Activated CD4-positive, alpha-beta T cell treated with anti-CD3 and anti-CD28 coated beads, Interleukin-2, amount 10 ng/mL, durations not matched to agents 24 days and 14 days (primary cell): ENCODE measurements at regions not wholly inside any gene's neighbourhood (a gene's known extent, or its start where the extent isn't known, plus 50 kb on each side); places are given as distances from the start of the nearest gene placed in this dataset.

Experiments used
- DNase-seq: peaks from one replicate; pipeline ENCODE4 v3.0.0; 2022
- H3K27ac Mint-ChIP-seq: one replicate; pipeline ENCODE4 v1.8.0; 2022; ENCODE audit warnings: mild to moderate bottlenecking, mixed read lengths
- H3K27me3 Mint-ChIP-seq: one replicate; pipeline ENCODE4 v1.8.0; 2022; ENCODE audit warnings: mixed read lengths
- H3K36me3 Mint-ChIP-seq: one replicate; pipeline ENCODE4 v1.8.0; 2022; ENCODE audit warnings: low read depth, mild to moderate bottlenecking, mixed read lengths
- H3K4me1 Mint-ChIP-seq: one replicate; pipeline ENCODE4 v1.8.0; 2021; ENCODE audit warnings: mixed read lengths
- H3K4me3 Mint-ChIP-seq: one replicate; pipeline ENCODE4 v1.8.0; 2022; ENCODE audit warnings: mild to moderate bottlenecking, moderate library complexity, mixed read lengths
- H3K9me3 Mint-ChIP-seq: one replicate; pipeline ENCODE4 v1.8.0; 2021; ENCODE audit warnings: mixed read lengths
- intact Hi-C: fragments of 100-400 bp; cut with micrococcal nuclease; formaldehyde crosslinking; loops from one replicate; pipeline ENCODE4 v1.15.1; 2023

DNA sequence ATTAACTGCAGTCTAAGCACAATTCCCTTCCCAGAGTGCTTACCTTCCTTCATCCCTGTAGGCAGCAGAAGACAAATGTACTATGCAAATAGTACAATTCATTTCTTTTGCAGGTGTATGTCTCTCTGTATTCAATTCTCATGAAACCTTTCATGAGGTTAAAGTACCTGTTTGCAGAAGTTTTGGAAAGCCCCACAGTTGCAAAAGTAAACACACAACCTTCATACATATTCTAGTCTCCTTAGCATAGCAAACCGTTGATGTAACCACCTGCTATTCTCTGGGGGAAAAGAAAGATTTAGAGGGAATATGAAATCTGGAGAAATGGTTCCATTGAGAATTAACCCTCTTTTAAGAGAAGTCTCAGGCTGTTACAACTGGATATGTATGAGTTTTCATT lies 200.3 kb upstream of the SUCLG2 start:
- Mint-ChIP-seq H3K9me3 (no peaks in the 10 kb centered on the region), H3K4me1 (no peaks in the 10 kb centered on the region), H3K36me3 (no peaks in the 10 kb centered on the region), H3K27me3 (no peaks in the 10 kb centered on the region), H3K27ac (no peak overlapping the region), H3K4me3 (no peak overlapping the region)
- no peak for DNase-seq
- intact Hi-C loops = no loop called here

DNA sequence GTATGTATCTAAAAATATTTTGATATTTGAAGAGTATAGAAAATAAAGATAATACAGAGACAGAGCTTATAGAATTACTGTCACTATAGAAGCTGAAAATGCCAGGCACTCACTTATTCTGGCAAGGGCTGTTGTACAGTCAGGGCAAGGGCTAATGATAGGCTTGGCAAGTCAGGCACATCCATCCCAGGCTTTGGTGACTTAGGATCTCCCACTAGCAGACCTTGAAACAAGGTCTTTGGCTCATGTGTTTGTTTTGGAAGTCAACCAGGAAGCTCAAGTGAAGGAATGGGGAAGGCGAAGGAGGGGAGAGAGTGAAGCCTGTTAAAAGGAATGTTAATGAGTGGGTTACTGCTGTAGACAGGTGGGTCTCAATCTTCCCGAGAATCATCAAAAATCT lies 199.1 kb upstream of the SUCLG2 start:
- intact Hi-C loops = no loop called here
- no peak for DNase-seq
- Mint-ChIP-seq H3K9me3 (no peaks in the 10 kb centered on the region), H3K27ac (no peak overlapping the region), H3K27me3 (no peaks in the 10 kb centered on the region), H3K36me3 (no peaks in the 10 kb centered on the region), H3K4me1 (no peaks in the 10 kb centered on the region), H3K4me3 (no peak overlapping the region)

DNA sequence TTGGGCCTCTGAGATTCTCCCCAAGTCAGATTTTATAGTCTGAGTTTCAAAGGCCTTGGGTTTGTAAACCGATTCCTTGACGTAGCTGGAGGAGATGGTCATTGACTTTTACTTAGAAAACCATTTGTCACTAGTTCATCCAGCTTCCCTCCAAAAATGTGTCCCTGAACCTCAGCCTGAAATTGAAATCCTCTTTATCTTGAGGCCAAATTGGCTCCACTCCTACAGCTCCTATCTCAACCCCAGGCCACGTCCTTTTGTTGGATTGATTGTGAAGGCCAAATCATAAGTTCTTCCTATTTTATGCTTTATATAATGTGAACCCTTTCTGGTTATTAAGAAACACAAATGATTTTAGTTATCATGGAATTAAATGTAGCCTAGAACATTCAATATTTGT lies 193.9 kb upstream of the SUCLG2 start:
- no peaks in the 10 kb centered on the region for H3K27me3 Mint-ChIP-seq
- H3K9me3 Mint-ChIP-seq = no peaks in the 10 kb centered on the region
- DNase-seq = no peak

DNA sequence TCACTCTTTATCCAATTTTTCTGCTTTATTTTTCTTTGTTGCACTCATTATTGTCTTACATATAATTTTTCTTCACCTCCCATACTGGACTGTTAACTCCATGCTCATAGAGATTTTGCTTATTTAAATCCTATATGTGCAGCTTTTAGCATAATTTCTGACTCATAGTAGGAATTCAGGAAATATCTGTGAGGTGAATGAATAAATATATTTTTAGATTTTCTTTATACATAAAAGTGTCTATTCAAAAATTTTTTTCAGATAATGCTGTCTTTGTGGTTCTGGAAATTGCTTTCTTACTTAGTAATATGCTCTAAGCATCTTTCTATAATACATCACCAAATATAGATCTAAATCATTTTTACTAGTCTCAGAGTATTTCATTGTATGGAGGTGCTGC lies 191.8 kb upstream of the SUCLG2 start:
- H3K36me3 Mint-ChIP-seq = no peaks in the 10 kb centered on the region
- no peaks in the 10 kb centered on the region for H3K4me1 Mint-ChIP-seq
- intact Hi-C loops = no loop called here
- H3K4me3 Mint-ChIP-seq = no peak overlapping the region
- no peak for DNase-seq
- no peak overlapping the region for H3K27ac Mint-ChIP-seq
- no peaks in the 10 kb centered on the region for H3K9me3 Mint-ChIP-seq
- no peaks in the 10 kb centered on the region for H3K27me3 Mint-ChIP-seq

More for the DNA sequence above, 193.9 kb upstream of the SUCLG2 start:
- Mint-ChIP-seq H3K4me3 (no peak overlapping the region), H3K4me1 (no peaks in the 10 kb centered on the region), H3K36me3 (no peaks in the 10 kb centered on the region), H3K27ac (no peak overlapping the region)
- intact Hi-C loops = no loop called here

DNA sequence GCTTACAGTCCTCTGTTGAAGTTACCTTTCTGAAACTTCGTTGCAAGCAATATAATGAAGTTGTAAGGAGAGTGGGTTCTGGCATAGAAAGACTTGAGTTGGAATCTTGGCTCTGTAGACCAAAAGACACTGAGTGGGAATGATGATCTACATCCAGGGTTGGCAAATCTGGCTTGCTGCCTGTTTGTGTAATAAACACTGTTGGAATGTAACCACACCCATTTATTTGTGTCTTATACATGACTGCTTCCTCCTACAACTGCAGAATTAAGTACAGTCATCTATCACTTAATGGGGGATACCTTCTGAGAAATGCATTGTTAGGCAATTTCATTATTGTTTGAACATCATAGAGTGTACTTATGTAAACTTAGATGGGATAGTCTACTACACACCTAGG lies 178.4 kb upstream of the SUCLG2 start:
- no peaks in the 10 kb centered on the region for H3K4me1 Mint-ChIP-seq
- H3K36me3 Mint-ChIP-seq = no peaks in the 10 kb centered on the region
- no peak overlapping the region for H3K4me3 Mint-ChIP-seq
- no peak overlapping the region for H3K27ac Mint-ChIP-seq
- peaks cover 26% of the 10 kb centered on the region for H3K9me3 Mint-ChIP-seq
- DNase-seq = no peak
- intact Hi-C loops = no loop called here
- H3K27me3 Mint-ChIP-seq = no peaks in the 10 kb centered on the region

DNA sequence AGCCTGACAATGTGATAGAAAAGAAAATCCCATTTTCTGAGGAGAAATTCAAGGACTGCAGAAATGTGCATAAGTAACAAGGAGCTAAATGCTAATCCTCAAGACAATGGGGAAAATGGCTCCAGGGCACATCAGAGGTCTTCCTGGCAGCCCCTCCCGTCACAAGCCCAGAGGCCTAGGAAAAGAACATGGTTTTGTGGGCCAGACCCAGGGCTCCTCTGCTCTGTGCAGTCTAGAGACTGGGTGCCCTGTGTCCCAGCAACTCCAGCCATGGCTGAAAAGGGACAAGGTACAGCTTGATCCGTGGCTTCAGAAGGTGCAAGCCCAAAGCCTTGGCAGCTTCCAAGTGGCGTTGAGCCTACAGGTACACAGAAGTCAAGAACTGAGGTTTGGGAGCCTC lies 176.8 kb upstream of the SUCLG2 start:
- DNase-seq = no peak
- H3K27ac Mint-ChIP-seq = no peak overlapping the region
- H3K36me3 Mint-ChIP-seq = no peaks in the 10 kb centered on the region
- peaks cover 20% of the 10 kb centered on the region for H3K9me3 Mint-ChIP-seq
- H3K27me3 Mint-ChIP-seq = no peaks in the 10 kb centered on the region
- no peak overlapping the region for H3K4me3 Mint-ChIP-seq
- intact Hi-C loops = no loop called here
- H3K4me1 Mint-ChIP-seq = no peaks in the 10 kb centered on the region

DNA sequence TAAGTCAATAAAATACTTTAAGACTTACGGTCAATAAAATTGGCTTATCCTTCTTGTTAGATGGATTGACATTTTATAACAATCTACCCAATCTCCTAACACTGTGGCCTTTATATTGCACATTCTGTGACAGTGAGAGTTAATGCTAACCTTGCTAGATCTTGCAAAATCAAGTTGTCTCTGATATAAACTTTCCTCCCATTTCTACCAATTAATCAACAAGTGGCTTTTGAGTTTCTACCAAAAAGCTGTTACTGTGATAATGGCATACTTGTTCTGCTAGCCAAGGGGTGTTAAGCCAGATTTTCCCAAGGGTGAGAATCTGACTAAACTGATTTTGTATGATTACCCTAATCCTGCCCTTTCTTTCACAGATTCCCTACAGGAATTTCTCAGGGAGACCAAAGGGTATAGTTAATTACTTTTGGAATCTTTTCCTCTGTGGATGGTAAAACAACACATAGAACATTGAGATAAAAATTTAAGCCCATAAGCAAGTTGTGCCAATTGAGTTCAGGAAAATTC lies 174.1 kb upstream of the SUCLG2 start:
- Mint-ChIP-seq H3K27ac (no peak overlapping the region), H3K36me3 (no peaks in the 10 kb centered on the region), H3K4me3 (no peak overlapping the region), H3K9me3 (peaks cover 15% of the 10 kb centered on the region), H3K4me1 (no peaks in the 10 kb centered on the region), H3K27me3 (no peaks in the 10 kb centered on the region)
- intact Hi-C loops = no loop called here
- no peak for DNase-seq

DNA sequence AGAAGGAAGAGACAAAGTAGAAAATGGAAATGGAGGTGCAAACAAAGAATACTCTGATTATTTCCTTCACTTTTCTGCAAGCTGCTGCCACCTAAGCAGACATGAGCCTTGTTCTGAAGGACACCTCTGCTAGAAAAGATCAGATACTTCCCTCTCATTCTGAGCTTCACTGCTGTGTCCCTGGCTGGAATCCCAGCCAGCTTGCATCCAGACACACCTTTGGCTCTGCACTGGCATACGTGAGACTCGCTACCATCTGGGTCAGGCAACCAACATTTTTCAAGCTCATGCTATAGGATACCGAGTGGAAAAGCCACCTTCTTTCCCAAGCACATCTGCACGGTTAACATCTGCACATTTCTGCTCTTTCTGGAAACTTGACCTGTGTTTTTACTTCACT lies 166.7 kb upstream of the SUCLG2 start:
- Mint-ChIP-seq H3K27ac (no peak overlapping the region), H3K9me3 (peaks cover 4% of the 10 kb centered on the region), H3K27me3 (no peaks in the 10 kb centered on the region), H3K36me3 (no peaks in the 10 kb centered on the region), H3K4me3 (no peak overlapping the region), H3K4me1 (no peaks in the 10 kb centered on the region)
- DNase-seq = no peak
- intact Hi-C loops = no loop called here

DNA sequence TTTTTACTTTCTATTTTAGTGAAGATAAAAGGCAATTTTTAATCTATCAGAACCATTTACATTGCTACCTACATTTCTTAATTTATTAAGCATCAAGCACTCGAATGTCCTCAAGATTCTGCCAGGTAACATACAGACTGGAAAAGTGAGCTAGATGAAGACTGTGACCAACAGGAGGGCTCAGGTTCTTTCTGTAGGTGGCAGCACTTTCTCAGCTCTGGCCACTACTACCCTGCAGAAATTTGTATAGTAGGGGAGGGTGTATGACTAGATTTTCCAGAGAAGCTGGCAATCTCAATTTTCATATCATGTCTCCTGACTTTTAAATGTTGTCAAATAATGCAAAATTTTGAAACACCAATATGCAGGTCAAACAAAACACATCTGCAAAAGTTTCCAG lies 165.0 kb upstream of the SUCLG2 start:
- H3K36me3 Mint-ChIP-seq = no peaks in the 10 kb centered on the region
- no peaks in the 10 kb centered on the region for H3K27me3 Mint-ChIP-seq
- no peak overlapping the region for H3K27ac Mint-ChIP-seq
- no peaks in the 10 kb centered on the region for H3K9me3 Mint-ChIP-seq
- H3K4me1 Mint-ChIP-seq = no peaks in the 10 kb centered on the region
- intact Hi-C loops = no loop called here
- no peak for DNase-seq
- no peak overlapping the region for H3K4me3 Mint-ChIP-seq

DNA sequence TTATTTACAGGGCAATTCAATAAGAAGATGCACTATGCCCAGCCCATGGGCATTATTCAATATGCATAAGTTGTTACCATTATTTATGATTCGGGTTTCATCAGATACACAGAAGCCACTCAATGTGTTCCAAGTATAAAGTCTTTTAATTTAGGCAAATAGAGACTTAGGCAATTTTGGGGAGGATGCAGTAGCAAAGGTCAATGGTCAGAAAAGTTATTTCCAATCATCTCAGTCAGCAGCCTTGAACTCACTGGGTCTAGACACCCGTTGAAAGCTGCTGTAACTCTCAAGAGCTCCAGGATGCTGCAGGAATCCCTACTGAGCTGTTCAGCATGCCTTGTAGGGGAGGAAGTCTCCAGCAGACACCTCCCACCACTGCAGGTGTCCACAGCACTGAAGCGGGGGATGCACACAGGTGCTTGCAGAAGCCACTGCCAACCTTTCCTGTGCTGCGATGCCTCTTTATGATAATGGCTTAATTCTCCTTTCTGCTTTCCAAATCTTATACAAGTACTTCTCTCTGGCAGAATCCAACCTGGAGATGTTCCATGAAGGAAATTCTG lies 155.0 kb upstream of the SUCLG2 start:
- DNase-seq = no peak
- no peak overlapping the region for H3K27ac Mint-ChIP-seq
- H3K4me1 Mint-ChIP-seq = no peaks in the 10 kb centered on the region
- H3K4me3 Mint-ChIP-seq = no peak overlapping the region
- intact Hi-C loops = no loop called here
- H3K27me3 Mint-ChIP-seq = no peaks in the 10 kb centered on the region
- no peaks in the 10 kb centered on the region for H3K36me3 Mint-ChIP-seq
- no peaks in the 10 kb centered on the region for H3K9me3 Mint-ChIP-seq

DNA sequence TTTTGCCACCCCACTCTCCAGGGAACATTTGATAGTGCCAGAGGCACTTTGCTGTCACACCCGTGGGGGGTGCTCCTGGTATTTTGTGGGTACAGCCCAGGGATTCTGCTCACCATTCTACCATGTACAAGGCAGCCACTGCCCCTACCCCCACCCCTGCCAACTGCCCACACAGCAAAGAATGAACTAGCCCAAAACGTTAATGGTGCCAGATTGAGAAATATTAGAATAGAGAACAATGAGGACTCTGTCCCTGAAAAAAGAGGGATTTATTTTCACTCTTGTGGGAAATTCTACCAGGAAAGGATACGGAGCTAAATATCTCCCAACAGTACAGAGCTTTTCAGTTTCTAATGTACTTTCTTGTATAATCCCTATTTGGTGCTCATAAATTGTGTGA lies 154.5 kb upstream of the SUCLG2 start:
- no peak for DNase-seq
- Mint-ChIP-seq H3K36me3 (no peaks in the 10 kb centered on the region), H3K9me3 (no peaks in the 10 kb centered on the region), H3K4me3 (no peak overlapping the region), H3K4me1 (no peaks in the 10 kb centered on the region), H3K27me3 (no peaks in the 10 kb centered on the region), H3K27ac (no peak overlapping the region)
- intact Hi-C loops = no loop called here

DNA sequence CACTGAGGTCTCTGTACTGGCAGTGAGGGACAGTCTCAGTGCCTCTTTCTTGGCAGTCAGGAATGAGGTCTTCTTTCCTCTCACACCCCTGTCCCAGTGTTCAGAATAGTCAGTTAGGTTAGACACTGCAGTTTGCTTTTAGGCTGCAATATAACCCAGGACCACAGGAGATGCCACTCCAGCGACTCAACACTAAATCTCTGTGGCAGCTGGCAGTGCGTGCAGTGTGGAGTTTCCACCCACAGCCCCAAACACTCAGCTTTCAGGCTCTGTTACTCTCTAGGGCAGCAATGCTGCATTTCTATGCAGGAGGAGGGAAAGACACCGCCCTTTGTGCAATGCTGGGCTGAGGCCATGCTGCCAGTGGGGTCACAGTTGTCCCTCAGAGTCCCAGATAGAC lies 150.2 kb upstream of the SUCLG2 start:
- no peak for DNase-seq
- Mint-ChIP-seq H3K27ac (no peak overlapping the region), H3K4me3 (no peak overlapping the region), H3K36me3 (no peaks in the 10 kb centered on the region), H3K9me3 (peaks cover 5% of the 10 kb centered on the region), H3K4me1 (no peaks in the 10 kb centered on the region), H3K27me3 (no peaks in the 10 kb centered on the region)
- intact Hi-C loops = no loop called here

DNA sequence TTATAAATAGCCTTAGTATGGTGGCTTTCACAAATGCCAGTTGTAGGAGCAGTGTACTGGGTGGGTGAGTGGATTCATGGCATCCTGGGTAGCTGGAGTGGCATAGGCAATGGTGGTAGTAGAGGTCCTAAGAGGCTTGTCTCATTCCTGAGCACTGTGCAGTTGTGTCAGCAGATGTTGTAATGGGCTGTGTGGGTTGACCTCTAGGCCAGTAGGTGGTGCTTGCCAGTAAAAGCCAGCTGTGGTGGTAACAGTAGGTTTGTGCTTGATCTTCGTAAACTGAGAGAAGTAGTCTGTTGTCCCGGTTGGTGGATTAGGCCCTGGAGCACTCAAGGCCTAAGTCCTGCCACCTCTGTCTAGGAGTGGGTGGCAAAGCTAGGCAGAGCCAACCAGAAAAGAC lies 149.7 kb upstream of the SUCLG2 start:
- peaks cover 5% of the 10 kb centered on the region for H3K9me3 Mint-ChIP-seq
- H3K4me3 Mint-ChIP-seq = no peak overlapping the region
- no peak overlapping the region for H3K27ac Mint-ChIP-seq
- H3K4me1 Mint-ChIP-seq = no peaks in the 10 kb centered on the region
- no peaks in the 10 kb centered on the region for H3K36me3 Mint-ChIP-seq
- H3K27me3 Mint-ChIP-seq = no peaks in the 10 kb centered on the region
- no peak for DNase-seq
- intact Hi-C loops = no loop called here

DNA sequence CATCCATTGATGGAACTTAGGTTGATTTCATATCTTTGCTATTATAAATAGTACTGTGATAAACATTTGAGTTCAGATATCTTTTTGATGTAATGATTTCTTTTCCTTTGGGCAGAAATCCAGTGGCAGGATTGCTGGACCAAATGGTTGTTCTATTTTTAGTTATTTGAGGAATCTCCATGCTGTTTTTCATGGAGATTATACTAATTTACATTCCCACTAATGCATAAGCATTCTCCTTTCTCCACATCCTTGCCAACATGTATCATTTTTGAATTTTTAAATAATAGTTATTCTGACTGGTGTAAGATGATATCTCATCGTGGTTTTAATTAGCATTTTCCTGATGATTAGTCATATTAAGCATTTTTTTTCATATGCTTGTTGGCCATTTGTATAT lies 144.0 kb upstream of the SUCLG2 start:
- DNase-seq = no peak
- Mint-ChIP-seq H3K4me3 (no peak overlapping the region), H3K27me3 (no peaks in the 10 kb centered on the region), H3K9me3 (peaks cover 5% of the 10 kb centered on the region), H3K4me1 (no peaks in the 10 kb centered on the region), H3K36me3 (no peaks in the 10 kb centered on the region), H3K27ac (no peak overlapping the region)
- intact Hi-C loops = no loop called here

DNA sequence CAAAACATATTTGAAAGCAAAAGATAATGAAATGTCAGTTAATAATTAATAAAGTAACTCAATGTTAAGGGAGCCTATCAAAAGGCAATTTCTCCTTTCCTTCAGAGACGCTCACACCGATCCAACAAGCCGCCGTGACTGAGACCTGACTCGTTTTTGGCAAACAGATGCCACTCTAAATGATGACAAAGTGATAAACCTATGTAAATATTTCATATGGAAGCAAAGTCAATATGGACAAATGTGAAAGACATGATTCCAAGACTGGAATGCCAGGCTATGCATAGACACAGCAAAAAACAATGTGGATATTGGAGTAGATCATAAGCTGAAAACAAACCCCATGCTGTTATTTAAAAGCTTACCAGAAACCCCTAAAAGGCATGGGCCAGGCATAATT lies 137.2 kb upstream of the SUCLG2 start:
- Mint-ChIP-seq H3K27me3 (peaks cover 3% of the 10 kb centered on the region), H3K27ac (no peak overlapping the region)

More for the DNA sequence above, 137.2 kb upstream of the SUCLG2 start:
- intact Hi-C loops = no loop called here
- Mint-ChIP-seq H3K4me1 (peaks cover 2% of the 10 kb centered on the region), H3K9me3 (no peaks in the 10 kb centered on the region), H3K4me3 (no peak overlapping the region), H3K36me3 (no peaks in the 10 kb centered on the region)
- no peak for DNase-seq
